ENCODE measurements at regions not wholly inside any gene's neighbourhood (a gene's known extent, or its start where the extent isn't known, plus 50 kb on each side); places are given as distances from the start of the nearest gene placed in this dataset.

DNA sequence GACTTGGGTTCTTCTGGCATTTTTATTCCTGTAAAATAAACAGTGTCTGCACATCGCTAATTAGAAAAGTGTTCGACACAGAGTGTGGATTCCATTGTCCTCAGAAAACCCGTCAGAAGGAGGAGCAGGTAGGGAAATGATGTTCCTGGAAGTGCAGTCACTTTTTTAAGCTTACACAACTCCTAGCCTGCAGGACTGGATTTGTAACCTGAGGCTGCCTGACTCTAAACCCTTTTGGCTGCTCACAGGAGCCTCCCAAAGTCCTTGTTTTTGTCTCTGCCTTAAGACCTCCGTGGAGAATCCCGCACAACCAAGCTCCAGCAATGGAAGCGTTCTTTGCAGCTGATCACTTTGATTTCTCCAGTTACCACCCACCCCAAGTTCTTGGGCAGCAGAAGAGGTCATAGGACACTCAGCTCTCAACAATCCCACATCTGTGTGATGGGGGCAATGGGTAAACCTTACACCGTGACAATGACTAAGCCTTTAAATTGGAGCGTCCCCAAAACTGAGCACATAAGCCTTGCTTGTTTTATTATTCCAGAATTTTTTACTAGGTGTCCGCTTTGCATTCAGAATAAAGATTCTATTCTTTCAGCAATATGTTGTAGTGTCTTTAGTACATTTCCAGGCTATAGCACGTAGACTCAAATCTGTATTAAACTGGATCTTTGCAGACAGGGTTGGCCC, 227.9 kb downstream of the TBXT start:
- H3K9me2 ChIP-seq (replicated peaks; ENCODE audit: insufficient read depth, low read length), result no peaks in the 10 kb centered on the region
- no peaks in the 10 kb centered on the region for H3K36me3 ChIP-seq (replicated peaks; ENCODE audit: insufficient read depth, low read length)
- no peaks in the 10 kb centered on the region for H3K79me2 ChIP-seq (ENCODE audit: low read length)
- no peak for DNase-seq
- no peak overlapping the region for H3K9ac ChIP-seq (ENCODE audit: low read length)
- H3K4me1 ChIP-seq (ENCODE audit: low read length), result no peaks in the 10 kb centered on the region
- no peaks in the 10 kb centered on the region for H3K9me3 ChIP-seq (replicated peaks; ENCODE audit: insufficient read depth, low read length)
- no peaks in the 10 kb centered on the region for H4K20me1 ChIP-seq (ENCODE audit: insufficient read depth, low read length)
- no peaks in the 10 kb centered on the region for H3K27me3 ChIP-seq (replicated peaks; ENCODE audit: insufficient read depth, low read length)
- H3K27ac ChIP-seq (ENCODE audit: low read length), result no peak overlapping the region
- TF ChIP-seq EZH2 (optimal IDR thresholded peaks at IDR 0.05; ENCODE audit: low read depth, low read length), result no peak
- TF ChIP-seq EZH2phosphoT487 (IDR thresholded peaks at IDR 0.05; ENCODE audit: low read length), result no peak
- TF ChIP-seq CTCF (IDR thresholded peaks at IDR 0.05; ENCODE audit: low read length), result no peak
- H2AFZ ChIP-seq (ENCODE audit: low read length), result no peak overlapping the region
- H3F3A ChIP-seq (ENCODE audit: insufficient read depth, low read length), result no peaks in the 10 kb centered on the region
- no peak overlapping the region for H3K4me2 ChIP-seq (ENCODE audit: low read depth, low read length)
- H3K4me3 ChIP-seq (ENCODE audit: low read length), result no peak overlapping the region

GRCh38 chr6:165939047-165939446, 228.6 kb downstream of the TBXT start:
- no peak overlapping the region for H2AFZ ChIP-seq (ENCODE audit: low read length)
- H3K27ac ChIP-seq (ENCODE audit: low read length), result no peak overlapping the region
- no peaks in the 10 kb centered on the region for H3K79me2 ChIP-seq (ENCODE audit: low read length)
- H3K27me3 ChIP-seq (replicated peaks; ENCODE audit: insufficient read depth, low read length), result no peaks in the 10 kb centered on the region
- no peak overlapping the region for H3K4me2 ChIP-seq (ENCODE audit: low read depth, low read length)
- H4K20me1 ChIP-seq (ENCODE audit: insufficient read depth, low read length), result no peaks in the 10 kb centered on the region
- no peaks in the 10 kb centered on the region for H3K36me3 ChIP-seq (replicated peaks; ENCODE audit: insufficient read depth, low read length)
- no peaks in the 10 kb centered on the region for H3K9me2 ChIP-seq (replicated peaks; ENCODE audit: insufficient read depth, low read length)
- H3K4me3 ChIP-seq (ENCODE audit: low read length), result no peak overlapping the region
- H3K9ac ChIP-seq (ENCODE audit: low read length), result no peak overlapping the region
- H3F3A ChIP-seq (ENCODE audit: insufficient read depth, low read length), result no peaks in the 10 kb centered on the region
- DNase-seq, result no peak
- TF ChIP-seq CTCF (IDR thresholded peaks at IDR 0.05; ENCODE audit: low read length) (no peak), EZH2phosphoT487 (IDR thresholded peaks at IDR 0.05; ENCODE audit: low read length) (no peak), EZH2 (optimal IDR thresholded peaks at IDR 0.05; ENCODE audit: low read depth, low read length) (no peak)
- no peaks in the 10 kb centered on the region for H3K9me3 ChIP-seq (replicated peaks; ENCODE audit: insufficient read depth, low read length)
- no peaks in the 10 kb centered on the region for H3K4me1 ChIP-seq (ENCODE audit: low read length)

DNA sequence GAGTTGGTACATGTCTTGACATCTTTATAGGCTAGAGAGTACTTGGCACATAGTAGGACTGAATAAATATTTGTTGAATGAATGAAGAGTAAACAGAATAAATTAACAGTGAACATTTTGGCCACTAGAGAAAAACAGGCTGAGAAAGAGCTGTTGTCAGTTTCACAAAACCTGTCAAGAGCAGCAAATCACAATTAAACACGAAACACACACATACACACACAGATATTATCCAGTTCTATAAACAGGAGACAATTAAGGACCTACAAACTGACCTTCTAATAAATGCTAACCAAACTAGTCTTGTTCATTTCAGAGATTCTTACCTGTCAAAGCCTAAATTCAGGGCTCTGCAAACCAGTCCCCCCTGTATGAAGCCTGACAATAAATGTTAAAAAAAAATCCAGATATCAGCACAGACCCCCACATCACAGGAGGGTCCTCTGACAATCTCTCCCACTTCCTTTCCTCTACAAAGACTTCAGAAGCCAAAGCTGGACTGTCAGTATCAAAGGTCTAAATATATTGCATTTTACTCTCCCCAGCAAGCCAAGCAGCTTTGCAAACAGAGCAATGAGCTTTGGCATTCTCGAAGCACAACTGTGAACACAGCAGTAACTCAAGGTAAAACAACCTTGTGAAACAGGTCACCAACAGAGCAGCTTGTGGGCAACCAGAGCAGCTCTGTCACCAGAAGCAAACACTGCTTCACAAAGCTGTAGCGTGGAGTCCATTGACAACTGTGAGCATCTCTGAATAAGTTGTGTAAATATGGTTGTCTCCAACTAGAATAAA, 229.9 kb downstream of the TBXT start:
- TF ChIP-seq EZH2 (optimal IDR thresholded peaks at IDR 0.05; ENCODE audit: low read depth, low read length) (no peak), CTCF (IDR thresholded peaks at IDR 0.05; ENCODE audit: low read length) (no peak), EZH2phosphoT487 (IDR thresholded peaks at IDR 0.05; ENCODE audit: low read length) (no peak)
- H2AFZ ChIP-seq (ENCODE audit: low read length), result no peak overlapping the region
- no peak overlapping the region for H3K4me3 ChIP-seq (ENCODE audit: low read length)
- H3K9me3 ChIP-seq (replicated peaks; ENCODE audit: insufficient read depth, low read length), result no peaks in the 10 kb centered on the region
- DNase-seq, result no peak
- H3K36me3 ChIP-seq (replicated peaks; ENCODE audit: insufficient read depth, low read length), result no peaks in the 10 kb centered on the region
- no peaks in the 10 kb centered on the region for H4K20me1 ChIP-seq (ENCODE audit: insufficient read depth, low read length)
- no peaks in the 10 kb centered on the region for H3K27me3 ChIP-seq (replicated peaks; ENCODE audit: insufficient read depth, low read length)
- H3K27ac ChIP-seq (ENCODE audit: low read length), result no peak overlapping the region
- H3K9ac ChIP-seq (ENCODE audit: low read length), result no peak overlapping the region
- no peaks in the 10 kb centered on the region for H3K4me1 ChIP-seq (ENCODE audit: low read length)
- H3K4me2 ChIP-seq (ENCODE audit: low read depth, low read length), result no peak overlapping the region
- no peaks in the 10 kb centered on the region for H3F3A ChIP-seq (ENCODE audit: insufficient read depth, low read length)
- H3K9me2 ChIP-seq (replicated peaks; ENCODE audit: insufficient read depth, low read length), result no peaks in the 10 kb centered on the region
- no peaks in the 10 kb centered on the region for H3K79me2 ChIP-seq (ENCODE audit: low read length)

Measured in MM.1S (cell line).